HG03378 (cell line): ENCODE measurements at regions not wholly inside any gene's neighbourhood (a gene's known extent, or its start where the extent isn't known, plus 50 kb on each side); places are given as distances from the start of the nearest gene placed in this dataset.

ENCODE experiments used
- ATAC-seq: cut with Tn5 transposase; IDR thresholded peaks from one replicate; pipeline ENCODE4 v1.9.1; 2021; ENCODE audit warnings: mild to moderate bottlenecking, moderate library complexity; ENCODE audit not compliant: unreplicated experiment

DNA sequence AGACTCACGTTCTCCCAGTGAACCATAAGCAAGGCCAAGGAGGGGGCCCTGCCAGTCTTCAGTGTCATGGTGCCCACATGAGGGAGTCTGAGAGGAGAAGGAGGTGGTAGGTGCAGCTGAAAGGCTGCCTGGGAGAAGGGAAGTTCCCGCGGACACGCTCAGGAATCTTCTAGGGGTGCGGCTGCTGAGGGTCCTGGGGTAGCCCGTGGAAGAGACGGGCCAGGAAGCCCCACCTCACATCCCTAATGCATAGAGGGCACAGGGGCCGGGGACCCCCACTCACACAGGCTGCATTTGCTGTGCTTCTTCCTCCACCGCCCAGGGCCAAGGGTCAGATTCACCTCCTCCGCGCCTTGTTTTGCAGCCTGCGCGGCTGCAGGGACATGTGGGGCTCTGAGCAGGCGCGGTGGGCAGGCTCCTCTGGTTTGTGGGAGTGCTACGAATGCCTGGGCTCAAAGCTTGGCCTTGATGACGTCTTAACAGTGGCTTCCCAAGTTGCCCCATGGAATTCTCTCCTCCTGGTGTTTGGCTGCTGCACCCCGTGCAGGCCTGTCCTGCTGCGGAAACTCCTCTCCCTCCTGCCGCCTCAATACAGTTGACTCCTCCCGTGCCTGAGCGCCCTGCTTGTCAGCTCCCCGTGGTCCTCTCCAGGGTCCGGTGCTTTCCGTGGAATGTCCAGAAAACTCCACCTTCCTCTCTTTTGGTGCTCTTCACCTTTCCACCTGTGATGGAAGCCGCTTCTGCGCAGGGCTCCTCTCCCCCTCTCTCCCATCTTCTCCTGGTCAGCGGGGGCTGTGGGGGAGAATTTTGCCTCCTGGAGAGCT, 95.7 kb downstream of the VAPA start:
- no peak for ATAC-seq

DNA sequence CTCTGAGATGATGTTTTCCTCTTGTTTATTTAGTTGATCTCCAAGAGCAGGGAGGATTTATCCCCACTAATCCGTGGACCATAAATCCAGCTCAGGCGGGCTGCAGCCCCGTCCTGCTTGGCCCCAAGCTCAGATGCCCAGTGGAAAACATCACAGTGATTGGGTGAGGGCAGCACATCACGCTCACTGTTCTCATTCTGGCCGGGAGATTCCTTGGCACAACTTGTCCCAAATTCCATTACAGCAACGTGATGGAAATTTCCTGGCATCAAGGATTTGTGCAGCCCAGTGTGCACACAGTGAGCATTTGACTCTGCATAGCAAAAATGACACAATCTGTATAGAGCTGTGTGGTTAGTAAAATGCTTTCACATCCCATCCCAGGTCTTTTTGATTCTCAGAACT, 96.8 kb downstream of the VAPA start:
- ATAC-seq: no peak

DNA sequence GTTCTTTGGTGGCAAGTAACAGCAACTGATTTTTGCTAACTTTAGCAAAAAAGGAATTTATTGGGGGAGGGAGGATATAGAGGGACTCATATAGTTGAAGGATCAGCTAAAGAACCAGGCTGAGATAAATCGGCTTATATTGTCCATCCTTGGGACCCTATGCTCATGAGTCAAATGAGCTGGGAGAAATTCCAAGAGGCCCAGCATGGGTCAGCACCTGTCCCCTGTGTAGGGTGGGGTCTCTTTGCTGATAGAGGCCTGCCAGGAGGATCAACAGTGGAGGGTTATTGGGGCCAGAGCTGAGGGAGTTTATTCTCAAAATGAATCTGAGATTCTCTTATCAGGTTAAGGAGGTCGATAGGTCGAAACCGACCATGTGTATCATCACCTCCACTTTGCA, 97.2 kb downstream of the VAPA start:
- ATAC-seq: no peak

DNA sequence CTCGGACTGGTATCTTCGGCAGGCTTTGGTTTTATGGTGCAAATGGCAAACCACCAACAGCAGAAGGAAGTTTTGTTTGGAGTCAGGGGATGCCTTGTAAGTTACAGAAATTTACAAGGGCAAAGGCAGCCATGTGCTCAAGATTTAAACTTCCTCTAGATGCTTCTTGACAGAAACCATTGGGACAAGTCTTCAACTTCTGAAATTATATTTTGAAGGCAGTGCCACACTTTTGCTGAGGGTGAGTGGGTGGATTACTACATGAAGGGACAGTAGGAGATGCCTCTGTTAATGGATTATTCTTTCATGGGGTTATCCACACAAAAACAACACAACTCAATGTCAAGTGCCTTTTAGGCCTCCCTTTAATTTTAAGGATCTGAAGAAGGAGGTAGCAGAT, 97.9 kb downstream of the VAPA start:
- ATAC-seq: no peak

DNA sequence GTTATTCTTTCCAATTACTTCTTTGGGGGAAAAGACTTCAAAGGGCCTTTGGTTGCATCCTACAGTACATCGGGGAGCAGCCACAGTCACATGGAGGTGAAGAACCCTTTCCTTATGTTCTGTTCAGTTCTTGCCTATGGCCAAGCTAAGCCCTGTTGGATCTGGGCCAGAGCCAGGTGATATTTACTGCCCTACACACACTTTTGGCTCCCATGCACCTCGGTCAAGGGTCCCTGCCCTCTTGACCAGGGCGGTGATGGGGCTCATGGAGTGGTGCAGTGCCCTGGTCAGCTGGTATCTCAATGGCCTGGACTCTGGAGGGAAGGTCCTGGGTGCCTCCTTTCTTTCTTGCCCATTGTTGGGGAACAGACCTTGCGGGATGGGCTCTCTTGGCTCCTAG, 98.7 kb downstream of the VAPA start:
- no peak for ATAC-seq

DNA sequence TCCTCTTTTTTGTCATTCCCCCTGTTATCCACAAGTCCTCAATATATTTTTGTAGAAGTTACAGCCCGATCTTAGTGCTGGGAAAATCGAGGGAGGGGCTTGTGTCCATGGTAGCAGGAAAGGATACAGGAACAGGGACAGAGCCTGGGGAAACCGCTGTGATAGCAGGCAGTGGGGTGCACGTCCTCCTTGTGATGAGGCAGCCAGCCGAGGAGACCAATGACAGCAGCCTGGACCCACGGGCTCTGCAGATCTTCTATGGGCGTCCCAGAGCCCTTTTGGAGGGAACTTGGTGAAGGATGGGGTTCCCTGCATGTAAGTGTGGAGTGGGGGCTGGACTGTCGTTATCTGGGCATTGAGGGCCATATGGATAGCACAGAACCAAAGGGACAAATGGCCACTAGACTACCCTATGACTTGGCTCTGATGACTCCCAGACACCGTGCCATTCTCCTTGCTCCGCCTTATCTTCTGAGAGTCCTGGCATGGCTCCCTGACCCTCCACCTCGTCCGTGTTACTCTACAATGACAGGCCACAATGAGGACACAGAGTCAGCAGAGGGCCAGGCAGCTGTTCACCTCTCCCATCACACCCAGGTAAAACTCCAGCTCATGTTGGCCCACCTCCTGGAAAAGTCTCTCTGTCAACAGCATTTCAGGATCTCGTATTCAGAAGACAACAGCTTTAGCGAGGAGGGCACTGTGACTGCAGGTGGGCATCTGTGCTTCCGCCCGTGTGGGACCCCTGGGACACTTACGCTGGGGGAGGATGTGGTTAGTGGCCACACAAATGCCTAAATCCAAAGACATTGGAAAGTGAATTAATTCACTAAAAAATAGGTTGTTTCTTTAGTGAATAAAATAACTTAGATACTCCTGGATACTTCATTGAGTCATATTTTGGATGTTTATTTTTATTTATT, 100.1 kb downstream of the VAPA start:
- ATAC-seq: no peak

DNA sequence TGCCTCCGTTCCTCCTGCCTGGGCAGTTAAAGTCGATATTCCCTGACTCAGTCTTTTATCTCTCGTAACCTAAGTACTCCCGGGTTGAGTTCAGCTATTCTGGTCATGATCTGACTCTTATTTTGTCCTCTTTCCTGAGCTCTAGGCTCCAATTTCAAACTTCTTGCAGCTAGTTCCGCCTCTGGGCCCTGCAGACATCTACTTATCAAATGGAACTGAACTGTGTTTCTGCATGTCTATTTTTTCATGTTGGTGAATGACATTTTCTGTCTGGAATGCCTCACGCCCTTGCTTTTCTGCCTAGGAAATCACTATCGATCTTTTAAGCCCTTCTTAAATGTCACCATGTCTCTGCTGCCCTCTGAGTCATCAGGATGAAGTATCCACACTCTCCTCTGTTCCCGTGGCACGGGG, 101.5 kb downstream of the VAPA start:
- ATAC-seq: no peak

DNA sequence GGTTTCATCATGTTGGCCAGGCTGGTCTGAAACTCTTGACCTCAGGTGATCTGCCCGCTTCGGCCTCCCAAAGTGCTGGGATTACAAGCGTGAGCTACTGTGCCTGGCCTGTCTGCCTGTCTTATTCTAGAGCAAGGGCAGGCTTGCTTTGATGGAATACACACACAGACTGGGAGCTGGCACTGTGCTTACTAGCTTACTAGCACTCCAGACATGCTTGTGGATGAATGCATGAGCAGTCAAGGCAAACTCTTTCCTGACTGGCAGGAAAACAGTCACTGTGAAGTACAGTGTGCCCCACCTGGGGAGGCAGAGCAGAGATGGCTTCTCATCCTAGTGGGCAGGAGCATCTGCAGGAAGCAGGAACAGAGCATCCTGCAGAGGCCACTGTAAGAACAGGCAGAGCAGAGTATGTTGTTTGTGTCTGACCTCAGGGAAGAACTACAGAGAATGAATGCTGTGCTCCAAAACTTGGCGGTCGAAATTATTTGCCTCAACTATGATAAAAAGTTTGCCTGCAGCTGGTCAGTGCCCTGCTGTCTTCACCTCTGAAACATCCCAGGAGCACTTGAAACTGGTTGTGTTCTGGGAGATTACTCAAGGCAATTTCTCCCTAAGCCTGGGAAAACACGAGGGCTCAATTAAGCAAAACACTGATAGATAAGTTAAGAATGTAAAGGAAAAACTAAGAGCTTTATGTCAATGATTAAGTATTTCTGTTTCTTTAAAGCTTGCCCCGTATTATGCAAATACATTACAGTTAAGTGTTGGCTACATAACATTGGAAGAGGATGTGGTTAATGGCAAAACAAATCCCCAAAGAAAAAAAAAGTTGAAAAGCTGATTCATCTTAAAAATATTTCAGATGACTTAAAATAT, 102.4 kb downstream of the VAPA start:
- ATAC-seq: no peak

DNA sequence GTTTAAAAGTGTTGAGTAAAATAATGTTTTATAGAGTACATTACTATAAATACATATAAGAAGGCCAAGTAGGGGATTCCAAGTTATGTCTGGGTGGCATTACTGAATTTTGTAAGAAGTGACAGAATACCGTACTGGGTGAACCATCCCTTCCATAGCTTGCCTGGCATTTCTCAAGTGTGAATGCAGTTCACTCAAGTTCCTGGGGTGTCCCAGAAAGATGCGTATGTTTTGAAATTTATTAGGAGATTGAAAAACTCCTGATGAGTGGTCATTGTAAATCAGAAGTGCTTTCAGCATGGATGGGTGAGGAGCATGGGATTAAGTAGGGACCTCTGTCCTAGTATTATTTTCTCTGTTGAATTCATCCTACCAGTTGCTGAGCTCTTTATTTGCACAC, 103.2 kb downstream of the VAPA start:
- ATAC-seq: no peak

DNA sequence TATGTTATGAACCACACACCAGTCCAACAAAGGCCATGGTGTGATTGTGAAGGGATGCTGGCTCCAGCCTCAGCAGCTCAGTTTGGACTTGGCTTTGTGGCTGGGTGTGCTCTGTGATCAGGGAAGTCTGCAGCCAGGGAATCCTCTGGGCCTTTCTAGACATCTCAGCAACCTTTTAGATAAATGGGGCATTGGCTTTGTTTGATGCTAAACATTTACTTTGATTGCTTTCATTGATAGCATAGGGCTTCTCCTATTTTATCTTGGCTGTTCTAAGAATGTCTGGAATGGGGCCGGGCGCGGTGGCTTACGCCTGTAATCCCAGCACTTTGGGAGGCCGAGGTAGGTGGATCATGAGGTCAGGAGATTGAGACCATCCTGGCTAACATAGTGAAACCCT, 104.5 kb downstream of the VAPA start:
- ATAC-seq: no peak

DNA sequence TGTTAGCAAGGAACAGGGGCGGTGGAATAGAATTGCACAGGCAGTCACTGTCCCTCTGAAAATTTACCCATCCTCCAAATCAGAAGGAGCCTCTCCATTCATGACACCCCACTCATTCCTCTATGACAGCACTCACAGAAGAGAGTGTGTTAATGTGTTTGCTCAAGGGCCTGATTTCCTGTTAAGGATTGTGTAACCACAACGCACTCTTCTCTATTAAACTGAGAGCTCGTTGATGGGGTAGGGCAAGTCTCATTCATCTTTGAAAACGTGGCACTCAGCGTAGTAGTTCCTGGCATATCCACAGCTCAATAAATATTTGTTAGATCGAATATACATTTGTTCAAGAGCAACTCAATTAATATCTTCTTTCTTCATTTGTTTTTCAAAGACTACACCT, 106.4 kb downstream of the VAPA start:
- ATAC-seq: no peak

DNA sequence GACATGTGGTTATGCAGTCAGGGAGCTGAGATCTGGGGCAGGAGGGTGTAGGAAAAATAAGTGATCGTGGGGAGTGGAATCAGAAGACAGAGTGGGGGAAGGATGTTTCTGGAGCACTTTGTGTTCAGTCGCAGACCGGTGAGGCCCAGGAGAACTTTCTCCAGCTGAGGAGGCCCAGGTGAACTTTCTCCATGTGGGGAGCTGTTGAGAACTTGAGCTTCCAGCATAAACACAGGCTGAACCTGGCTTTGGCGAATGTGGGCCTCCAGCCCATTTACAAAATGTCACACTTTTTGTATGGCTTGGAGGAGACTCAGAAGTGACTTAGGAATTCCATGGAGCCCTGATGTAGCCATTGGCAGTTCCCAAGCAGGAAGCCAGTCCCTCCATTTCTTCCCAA, 108.5 kb downstream of the VAPA start:
- ATAC-seq: no peak

DNA sequence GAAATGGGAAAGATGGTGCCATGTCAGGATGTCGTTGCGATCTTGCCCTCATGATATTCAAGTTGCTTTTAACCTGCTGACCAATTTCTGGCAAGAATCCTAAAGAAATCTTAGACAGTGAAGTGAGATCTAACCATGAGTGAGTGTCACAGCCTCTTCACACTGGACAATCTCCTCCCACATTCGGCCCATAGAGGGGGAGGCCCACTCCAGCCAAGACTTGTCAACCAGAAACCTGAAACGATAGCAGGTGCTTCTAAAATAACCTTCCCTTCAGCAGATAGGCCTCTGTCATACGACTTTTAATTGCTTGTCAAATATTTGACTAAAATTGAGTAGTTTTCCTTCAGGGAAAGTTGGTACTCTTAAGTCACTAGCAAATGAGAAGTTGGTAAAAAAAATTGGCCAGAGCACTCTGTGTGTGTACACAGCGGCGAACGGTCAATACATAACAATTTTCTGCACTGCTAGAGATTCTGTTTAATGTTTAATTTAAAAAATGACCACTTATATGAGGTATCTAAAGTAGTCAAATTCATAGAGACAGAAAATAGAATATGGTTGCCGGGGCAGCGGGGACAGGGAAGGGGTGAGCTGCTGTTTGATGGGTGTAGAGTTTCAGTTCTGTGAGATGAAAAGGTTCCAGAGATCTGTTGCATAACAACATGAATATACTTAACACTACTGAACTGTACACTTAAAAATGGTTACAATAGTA, 110.2 kb downstream of the VAPA start:
- no peak for ATAC-seq

DNA sequence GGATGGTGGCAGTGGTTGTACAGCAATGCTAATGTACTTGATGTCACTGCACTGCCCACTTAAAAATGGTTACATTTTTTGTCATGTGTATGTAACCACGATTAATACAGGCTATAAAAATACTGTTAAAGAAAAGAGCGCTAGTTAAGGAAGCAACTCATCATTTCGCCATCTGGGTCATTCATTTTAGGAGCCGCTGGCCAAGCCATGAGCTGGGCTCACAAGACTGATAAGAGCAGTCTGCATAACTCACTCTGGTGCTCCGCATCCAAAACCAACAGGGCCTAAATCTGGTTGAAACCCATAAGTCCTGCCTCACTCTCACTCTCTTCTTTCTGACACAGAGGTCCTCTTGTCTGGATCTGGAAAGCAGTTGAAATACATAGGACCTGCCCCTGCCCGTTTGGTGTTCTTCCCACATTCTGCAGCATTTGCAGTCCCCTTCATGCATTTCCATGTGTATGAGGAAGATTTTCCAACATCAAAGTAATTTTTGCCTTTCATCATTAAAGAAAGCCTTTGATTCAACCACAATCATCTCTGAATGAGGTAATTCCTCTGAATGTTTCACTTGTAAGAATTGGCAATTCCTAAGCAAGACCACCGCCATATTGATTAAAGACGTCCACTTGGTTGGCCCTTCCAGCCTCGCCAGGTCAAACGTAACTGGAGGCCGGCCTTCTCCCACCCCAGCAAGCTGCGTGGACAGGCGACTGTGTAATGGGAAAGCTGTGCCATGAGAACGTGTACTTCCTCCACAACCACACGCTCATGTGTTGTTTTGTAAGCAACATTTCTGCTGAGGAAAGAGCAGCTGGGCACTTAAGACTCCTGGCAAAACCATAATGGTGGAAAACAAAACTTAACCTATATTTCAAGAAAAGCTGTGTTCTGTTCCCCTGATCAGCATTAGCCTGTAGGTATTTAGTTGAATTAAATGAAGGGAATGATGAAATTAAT, 112.2 kb downstream of the VAPA start:
- no peak for ATAC-seq

DNA sequence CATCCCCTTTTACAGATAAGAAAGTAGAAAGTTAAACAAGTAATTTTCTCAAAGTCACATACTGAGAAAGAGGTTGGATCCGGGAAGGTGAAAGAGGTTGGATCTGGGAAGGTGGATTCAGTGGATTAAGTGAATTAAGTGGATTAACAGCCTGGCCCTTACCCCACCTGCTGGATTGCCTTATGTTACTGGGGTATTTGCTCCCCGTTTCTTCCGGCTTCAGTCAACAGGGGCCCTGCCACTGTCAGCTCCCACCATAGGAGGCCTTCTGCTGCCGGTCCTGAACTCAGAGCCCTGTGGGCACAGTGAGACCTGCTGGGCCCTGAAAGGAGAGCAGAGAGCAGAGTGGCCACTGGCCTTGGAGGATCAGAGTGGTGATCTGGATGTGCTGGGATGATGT, 113.2 kb downstream of the VAPA start:
- ATAC-seq: no peak

DNA sequence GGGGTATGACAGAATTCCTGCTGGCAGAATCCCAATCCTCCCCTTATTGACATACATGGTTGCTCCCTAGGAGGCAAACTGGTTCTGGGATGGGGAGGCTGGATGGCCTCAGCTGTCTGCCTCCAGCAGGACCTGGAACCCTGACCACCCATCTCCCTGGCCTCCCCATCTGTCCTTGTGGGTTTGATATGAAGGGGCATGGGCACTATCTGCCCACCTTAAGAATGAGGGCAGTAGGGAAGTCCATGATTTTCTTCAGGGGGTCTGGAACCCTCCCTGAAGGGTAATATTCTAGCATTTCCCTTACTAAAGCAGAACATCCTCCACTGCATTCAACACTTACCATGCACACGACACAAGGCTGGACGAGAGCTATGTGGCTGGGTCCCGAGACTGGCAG, 113.6 kb downstream of the VAPA start:
- ATAC-seq: no peak

DNA sequence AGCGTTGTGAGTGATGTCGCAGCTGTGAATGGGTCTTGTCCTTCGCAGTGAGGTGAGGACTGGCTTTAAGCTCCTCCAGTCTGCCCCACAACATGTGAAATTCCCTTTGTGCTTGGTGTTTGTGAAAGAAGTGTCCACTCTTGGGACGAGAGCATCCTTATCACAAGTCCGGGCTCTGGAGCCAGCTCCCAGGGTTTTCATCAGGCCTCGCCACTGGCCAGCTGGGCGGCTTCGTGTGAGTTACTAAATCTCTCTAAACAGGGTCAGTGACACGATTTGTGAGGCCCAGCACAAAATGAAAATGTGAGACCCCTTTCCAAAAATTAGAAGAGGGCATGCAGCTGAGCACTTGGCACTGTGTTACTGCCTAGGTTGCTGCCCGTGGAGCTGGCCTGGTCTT, 115.9 kb downstream of the VAPA start:
- no peak for ATAC-seq

DNA sequence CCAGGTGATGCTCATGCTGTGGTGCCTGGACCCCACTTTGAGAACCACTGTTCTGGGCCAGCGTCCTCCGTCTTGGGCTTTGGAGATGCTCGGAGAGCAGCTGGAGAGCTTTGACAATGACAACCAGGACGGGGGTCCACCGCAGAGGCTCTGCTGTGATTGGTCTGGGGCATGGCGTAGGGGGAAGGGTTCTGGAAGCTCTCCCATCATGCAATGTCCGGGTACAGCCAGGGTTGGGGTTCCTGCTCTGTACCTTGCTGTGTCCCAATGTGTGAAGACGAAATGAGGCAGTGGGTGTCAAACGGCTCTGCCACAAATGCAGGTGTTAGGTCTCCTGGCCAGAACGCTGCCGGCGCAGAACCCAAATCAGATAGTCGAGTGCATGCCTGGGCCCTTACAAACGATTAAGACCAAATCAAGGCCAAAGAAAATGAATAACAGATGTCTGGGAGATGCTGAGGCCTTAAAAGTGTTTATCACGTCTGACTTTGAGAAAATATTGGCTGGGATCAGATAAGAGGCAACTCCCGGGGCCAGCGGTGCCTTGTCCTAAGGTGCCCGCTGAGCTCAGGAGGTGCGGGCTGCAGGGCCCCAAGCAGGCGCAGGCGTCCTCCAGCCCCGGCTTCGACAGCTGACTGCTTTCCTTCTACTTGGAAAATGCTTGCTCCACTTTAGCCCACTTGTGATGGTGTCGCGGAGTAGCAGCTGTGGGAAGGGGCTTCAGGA, 117.2 kb downstream of the VAPA start:
- no peak for ATAC-seq
